Fibroblast of lung (primary cell): ENCODE measurements at regions not wholly inside any gene's neighbourhood (a gene's known extent, or its start where the extent isn't known, plus 50 kb on each side); places are given as distances from the start of the nearest gene placed in this dataset.

Experiments
- EZH2 ChIP-seq: IDR thresholded peaks from 2 replicates; pipeline ENCODE4 v1.5.1; 2012; ENCODE audit warnings: low read length, control low read depth, mild to moderate bottlenecking; ENCODE audit errors: missing control alignments
- TF ChIP-seq, protein P1 (sequence below), 2 donors: IDR thresholded peaks in 1 of 2; conservative IDR thresholded peaks in 1 of 2; 1 replicate in 1 of 2; 2 replicates in 1 of 2; pipeline ENCODE4 v1.5.1; 2011 to 2012; ENCODE audit warnings: low read length in 2 of 2, control low read depth in 1 of 2, inconsistent platforms in 1 of 2, low read depth in 1 of 2, mild to moderate bottlenecking in 1 of 2

DNA sequence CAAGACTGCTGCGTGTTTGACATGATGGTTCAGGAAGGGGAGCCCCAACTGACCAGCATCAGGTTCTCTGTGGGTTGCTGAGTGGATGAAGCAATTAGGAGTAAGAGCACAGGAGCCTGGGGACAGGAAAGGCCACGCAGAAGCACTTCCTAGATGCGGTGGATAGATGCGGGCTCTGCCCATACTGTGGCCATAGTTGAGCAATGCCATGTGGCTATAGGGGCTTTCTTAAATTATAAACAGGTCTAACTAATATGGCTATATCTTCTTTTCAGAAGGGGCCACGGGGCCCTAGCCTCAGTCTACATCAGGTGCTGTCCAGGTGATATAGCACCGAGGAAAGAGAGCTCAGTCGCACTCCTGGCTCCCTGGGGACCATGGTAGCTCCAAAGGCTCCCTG lies 198.6 kb downstream of the GADD45G start:
- TF ChIP-seq, protein P1, sequence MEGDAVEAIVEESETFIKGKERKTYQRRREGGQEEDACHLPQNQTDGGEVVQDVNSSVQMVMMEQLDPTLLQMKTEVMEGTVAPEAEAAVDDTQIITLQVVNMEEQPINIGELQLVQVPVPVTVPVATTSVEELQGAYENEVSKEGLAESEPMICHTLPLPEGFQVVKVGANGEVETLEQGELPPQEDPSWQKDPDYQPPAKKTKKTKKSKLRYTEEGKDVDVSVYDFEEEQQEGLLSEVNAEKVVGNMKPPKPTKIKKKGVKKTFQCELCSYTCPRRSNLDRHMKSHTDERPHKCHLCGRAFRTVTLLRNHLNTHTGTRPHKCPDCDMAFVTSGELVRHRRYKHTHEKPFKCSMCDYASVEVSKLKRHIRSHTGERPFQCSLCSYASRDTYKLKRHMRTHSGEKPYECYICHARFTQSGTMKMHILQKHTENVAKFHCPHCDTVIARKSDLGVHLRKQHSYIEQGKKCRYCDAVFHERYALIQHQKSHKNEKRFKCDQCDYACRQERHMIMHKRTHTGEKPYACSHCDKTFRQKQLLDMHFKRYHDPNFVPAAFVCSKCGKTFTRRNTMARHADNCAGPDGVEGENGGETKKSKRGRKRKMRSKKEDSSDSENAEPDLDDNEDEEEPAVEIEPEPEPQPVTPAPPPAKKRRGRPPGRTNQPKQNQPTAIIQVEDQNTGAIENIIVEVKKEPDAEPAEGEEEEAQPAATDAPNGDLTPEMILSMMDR (conservative IDR thresholded peaks at IDR 0.05 in 1 of 2, IDR thresholded peaks at IDR 0.05 in 1 of 2; ENCODE audit: low read depth in 1 of 2, low read length in 2 of 2): no peak
- no peak for TF ChIP-seq EZH2
